Left lung (tissue), 4 donors: ENCODE measurements at regions not wholly inside any gene's neighbourhood (a gene's known extent, or its start where the extent isn't known, plus 50 kb on each side); places are given as distances from the start of the nearest gene placed in this dataset.
A peak's percentile ranks its signal among the peaks of the same experiment; 100 is the strongest.

ENCODE experiments used
- ATAC-seq: fragments of 200-7000 bp; cut with Tn5 transposase; one replicate; pipeline ENCODE4 v1.9.1; 2020; ENCODE audit warnings: moderate library complexity
- DNase-seq, 4 donors: peaks; one replicate each; pipeline ENCODE4 v3.0.0-alpha.2; 2013 to 2020
- H3K27ac ChIP-seq, 2 donors: fragments of 200-600 bp; sonication (generic) in 1 of 2; one replicate each; pipeline versions ENCODE4 v1.5.0 to v1.8.0; 2020 to 2021
- H3K27me3 ChIP-seq, 2 donors: fragments of 200-600 bp; sonication (generic) in 1 of 2; one replicate each; pipeline versions ENCODE4 v1.5.0 to v1.8.0; 2020 to 2021
- H3K36me3 ChIP-seq, 2 donors: fragments of 200-600 bp; sonication (generic) in 1 of 2; one replicate each; pipeline versions ENCODE4 v1.5.0 to v1.8.0; 2020 to 2021
- H3K4me1 ChIP-seq, 2 donors: fragments of 200-600 bp; one replicate each; pipeline ENCODE4 v1.8.0; 2021
- H3K4me3 ChIP-seq, 2 donors: fragments of 200-600 bp; sonication (generic) in 1 of 2; one replicate each; pipeline versions ENCODE4 v1.5.0 to v1.8.0; 2020 to 2021; ENCODE audit warnings: mild to moderate bottlenecking in 1 of 2
- H3K9me3 ChIP-seq, 2 donors: fragments of 200-600 bp; sonication (generic) in 1 of 2; one replicate each; pipeline versions ENCODE4 v1.5.0 to v1.8.0; 2020 to 2021
- intact Hi-C, 2 donors: fragments of 100-400 bp; cut with DNase I; formaldehyde crosslinking; loops; one replicate each; pipeline versions ENCODE4 v1.11.2 to v1.14.2; 2022
- TF ChIP-seq, protein P1 (sequence below), 2 donors: fragments of 200-600 bp; sonication (generic) in 1 of 2; IDR thresholded peaks; one replicate each; pipeline versions ENCODE4 v1.5.0 to v1.8.0; 2021; ENCODE audit warnings: antibody characterized with exemption in 2 of 2
- donor health status: DM: no; HTN: yes; CAD: no.
- donor health status: DM: no; HTN: no; CAD: no.

DNA sequence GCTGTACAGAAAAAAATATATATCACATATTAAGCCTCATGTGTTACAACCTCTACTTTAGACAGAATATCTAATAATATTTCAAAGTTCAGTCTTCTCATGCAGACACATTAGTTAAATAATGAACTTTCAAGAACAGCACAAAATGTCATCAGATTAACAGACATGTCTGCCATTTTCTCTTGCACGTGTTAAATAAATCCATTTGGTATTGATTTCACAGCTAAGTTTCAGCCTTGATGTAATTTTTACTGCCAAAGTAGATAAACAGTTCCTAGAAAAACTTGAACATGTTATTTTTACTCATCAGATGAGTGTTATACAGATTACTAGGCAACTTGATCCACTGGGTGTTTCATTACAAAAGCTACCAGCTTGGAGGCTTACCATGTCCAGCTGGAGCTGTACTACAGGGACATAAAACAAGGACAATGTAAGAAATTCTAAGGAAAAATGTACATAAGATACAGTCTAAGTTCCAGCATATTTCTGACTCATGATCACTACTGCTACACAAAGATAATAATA lies 290.7 kb upstream of the DDX18 start:
- ATAC-seq = no peak
- no peak overlapping the region for H3K27ac ChIP-seq
- no peaks in the 10 kb centered on the region for H3K9me3 ChIP-seq
- intact Hi-C loops = no loop called here
- TF ChIP-seq, protein P1, sequence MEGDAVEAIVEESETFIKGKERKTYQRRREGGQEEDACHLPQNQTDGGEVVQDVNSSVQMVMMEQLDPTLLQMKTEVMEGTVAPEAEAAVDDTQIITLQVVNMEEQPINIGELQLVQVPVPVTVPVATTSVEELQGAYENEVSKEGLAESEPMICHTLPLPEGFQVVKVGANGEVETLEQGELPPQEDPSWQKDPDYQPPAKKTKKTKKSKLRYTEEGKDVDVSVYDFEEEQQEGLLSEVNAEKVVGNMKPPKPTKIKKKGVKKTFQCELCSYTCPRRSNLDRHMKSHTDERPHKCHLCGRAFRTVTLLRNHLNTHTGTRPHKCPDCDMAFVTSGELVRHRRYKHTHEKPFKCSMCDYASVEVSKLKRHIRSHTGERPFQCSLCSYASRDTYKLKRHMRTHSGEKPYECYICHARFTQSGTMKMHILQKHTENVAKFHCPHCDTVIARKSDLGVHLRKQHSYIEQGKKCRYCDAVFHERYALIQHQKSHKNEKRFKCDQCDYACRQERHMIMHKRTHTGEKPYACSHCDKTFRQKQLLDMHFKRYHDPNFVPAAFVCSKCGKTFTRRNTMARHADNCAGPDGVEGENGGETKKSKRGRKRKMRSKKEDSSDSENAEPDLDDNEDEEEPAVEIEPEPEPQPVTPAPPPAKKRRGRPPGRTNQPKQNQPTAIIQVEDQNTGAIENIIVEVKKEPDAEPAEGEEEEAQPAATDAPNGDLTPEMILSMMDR (IDR thresholded peaks at IDR 0.05) = no peak
- H3K4me3 ChIP-seq = no peak overlapping the region
- H3K4me1 ChIP-seq = no peaks in the 10 kb centered on the region
- no peaks in the 10 kb centered on the region for H3K27me3 ChIP-seq
- no peaks in the 10 kb centered on the region for H3K36me3 ChIP-seq
- DNase-seq = no peak

DNA sequence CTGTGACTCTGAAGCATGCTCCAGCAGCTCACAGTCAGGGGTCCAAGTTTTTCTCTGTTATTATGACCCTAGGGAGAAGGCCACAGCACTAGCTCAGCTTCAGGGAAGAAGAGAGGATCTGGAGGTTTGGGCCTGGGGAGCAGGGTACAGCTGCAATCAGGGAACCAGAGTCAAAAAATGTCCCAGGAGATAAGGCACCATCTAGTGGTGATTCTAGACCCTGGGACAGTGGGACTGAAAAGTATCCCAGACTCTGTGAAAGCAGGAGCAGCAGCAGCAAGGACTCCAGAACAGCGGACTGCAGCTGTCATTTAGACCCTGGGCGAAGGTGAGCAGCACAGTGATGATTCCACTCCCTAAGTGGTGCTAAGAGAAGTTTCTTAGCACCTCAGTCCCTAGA lies 278.4 kb upstream of the DDX18 start:
- Histone ChIP-seq H3K9me3 (peaks cover 0 to 17% of the 10 kb centered on the region in 2 donors), H3K4me1 (no peaks in the 10 kb centered on the region), H3K27me3 (no peaks in the 10 kb centered on the region), H3K36me3 (no peaks in the 10 kb centered on the region), H3K27ac (no peak overlapping the region), H3K4me3 (no peak overlapping the region)
- ATAC-seq (peak; percentile 36), DNase-seq (no peak)
- intact Hi-C loops = no loop called here
- TF ChIP-seq, protein P1 (IDR thresholded peaks at IDR 0.05) = no peak

DNA sequence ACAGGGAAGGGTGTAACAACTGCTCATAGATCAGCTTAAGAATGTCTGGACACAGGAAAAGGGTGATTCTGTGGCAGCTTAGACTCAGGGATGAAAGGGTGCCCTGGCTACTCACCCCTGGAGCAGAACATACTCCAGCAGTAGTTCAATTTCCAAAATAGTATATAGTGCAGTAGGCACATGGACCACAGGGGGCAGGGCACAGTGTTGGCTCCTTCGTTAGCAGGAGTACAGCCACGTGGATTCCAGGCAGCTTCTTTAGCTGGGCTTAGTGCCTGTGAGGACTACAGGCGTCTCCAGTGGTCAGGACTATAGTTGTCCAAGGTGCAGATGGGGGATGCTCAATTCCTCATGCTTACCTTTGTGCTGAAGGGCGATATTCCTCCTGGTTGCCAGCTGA lies 277.5 kb upstream of the DDX18 start:
- DNase-seq = no peak
- intact Hi-C loops = no loop called here
- ATAC-seq = no peak
- H3K27ac ChIP-seq = no peak overlapping the region
- no peaks in the 10 kb centered on the region for H3K36me3 ChIP-seq
- no peak overlapping the region for H3K4me3 ChIP-seq
- H3K27me3 ChIP-seq = no peaks in the 10 kb centered on the region
- TF ChIP-seq, protein P1 (IDR thresholded peaks at IDR 0.05) = no peak
- H3K4me1 ChIP-seq = no peaks in the 10 kb centered on the region
- peaks cover 0 to 13% of the 10 kb centered on the region in 2 donors for H3K9me3 ChIP-seq

DNA sequence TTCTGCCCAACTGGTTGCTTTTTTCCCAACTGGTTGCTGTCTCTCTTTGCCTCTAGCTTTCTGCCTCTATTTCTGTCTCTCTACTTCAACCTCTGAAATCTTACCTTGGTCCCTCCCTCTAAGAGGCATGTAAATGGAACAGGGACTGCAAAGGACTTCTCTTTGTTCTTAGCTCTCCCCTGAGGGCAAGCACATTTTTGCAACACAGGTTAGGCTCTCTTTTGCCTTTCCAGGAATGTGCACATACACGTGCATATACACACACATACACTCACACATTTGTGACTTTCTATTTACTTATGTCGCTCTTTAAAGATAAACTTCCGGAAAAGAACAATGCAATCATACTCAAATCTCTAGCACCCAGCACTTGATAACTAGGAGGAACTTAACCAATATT lies 262.6 kb upstream of the DDX18 start:
- intact Hi-C loops = no loop called here
- DNase-seq = peak in 1 of 4 donors; percentile 3
- TF ChIP-seq, protein P1 (IDR thresholded peaks at IDR 0.05) = no peak

DNA sequence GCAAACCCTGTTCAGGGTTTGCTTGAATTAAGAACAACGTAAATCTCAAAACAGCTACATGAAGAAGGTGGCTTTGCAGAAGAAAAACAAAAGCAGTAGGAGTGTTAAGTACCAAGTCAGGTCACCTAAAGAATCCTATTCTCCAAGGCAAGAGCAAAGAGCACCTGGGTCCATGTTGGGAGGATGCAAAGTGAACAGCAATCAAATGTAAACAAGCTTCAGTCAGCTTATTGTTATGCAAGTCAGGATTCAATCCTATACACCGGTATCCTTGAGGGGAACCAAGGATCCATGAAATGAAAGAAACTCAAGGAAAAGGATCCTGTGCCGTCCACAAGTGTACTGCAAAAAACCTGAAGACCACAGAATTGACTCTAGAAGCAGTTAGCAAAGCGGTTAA lies 261.0 kb upstream of the DDX18 start:
- intact Hi-C loops = no loop called here
- TF ChIP-seq, protein P1 (IDR thresholded peaks at IDR 0.05) = no peak
- no peaks in the 10 kb centered on the region for H3K9me3 ChIP-seq
- ATAC-seq (no peak), DNase-seq (no peak)
- no peaks in the 10 kb centered on the region for H3K4me1 ChIP-seq
- no peaks in the 10 kb centered on the region for H3K27me3 ChIP-seq
- no peak overlapping the region for H3K4me3 ChIP-seq
- H3K27ac ChIP-seq = no peak overlapping the region
- no peaks in the 10 kb centered on the region for H3K36me3 ChIP-seq

More for the DNA sequence above, 262.6 kb upstream of the DDX18 start:
- no peak for ATAC-seq
- H3K4me3 ChIP-seq = no peak overlapping the region
- H3K27me3 ChIP-seq = no peaks in the 10 kb centered on the region
- H3K27ac ChIP-seq = no peak overlapping the region
- H3K36me3 ChIP-seq = no peaks in the 10 kb centered on the region
- no peaks in the 10 kb centered on the region for H3K4me1 ChIP-seq
- H3K9me3 ChIP-seq = no peaks in the 10 kb centered on the region
